ENCODE measurements at regions not wholly inside any gene's neighbourhood (a gene's known extent, or its start where the extent isn't known, plus 50 kb on each side); places are given as distances from the start of the nearest gene placed in this dataset.
"Not testable (repeated sequence)": the region's sequence is repeated elsewhere in the genome, so short reads cannot be mapped to it uniquely, and the experiment has no call there.

- Histone ChIP-seq H3K27ac (no peak overlapping the region), H3K4me3 (no peak overlapping the region)
These were observed 239.2 kb downstream of the ADGRD1 start for GRCh38 chr12:131192951-131193350.

DNA sequence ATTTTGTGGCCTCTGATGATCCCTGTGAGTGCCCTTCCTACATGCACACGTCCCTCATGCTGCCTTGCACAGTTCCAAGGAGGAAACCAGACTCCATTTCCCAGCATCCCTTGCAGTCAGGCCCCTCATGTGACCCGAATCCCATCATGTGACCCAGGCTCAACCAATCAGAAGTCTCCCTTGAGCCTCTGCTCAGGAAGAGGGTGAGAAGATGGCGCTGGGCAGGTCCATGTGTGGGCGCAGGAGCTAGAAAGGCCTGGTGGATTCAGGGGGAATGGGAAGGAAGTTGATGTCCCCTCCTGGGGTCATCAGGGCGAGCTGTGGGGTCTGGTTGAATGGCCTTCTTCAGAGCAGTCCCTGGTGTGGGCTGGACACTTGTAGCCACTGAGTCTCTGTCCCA, 240.5 kb downstream of the ADGRD1 start:
- H3K4me3 ChIP-seq, result no peak overlapping the region
- H3K27ac ChIP-seq, result no peak overlapping the region

DNA sequence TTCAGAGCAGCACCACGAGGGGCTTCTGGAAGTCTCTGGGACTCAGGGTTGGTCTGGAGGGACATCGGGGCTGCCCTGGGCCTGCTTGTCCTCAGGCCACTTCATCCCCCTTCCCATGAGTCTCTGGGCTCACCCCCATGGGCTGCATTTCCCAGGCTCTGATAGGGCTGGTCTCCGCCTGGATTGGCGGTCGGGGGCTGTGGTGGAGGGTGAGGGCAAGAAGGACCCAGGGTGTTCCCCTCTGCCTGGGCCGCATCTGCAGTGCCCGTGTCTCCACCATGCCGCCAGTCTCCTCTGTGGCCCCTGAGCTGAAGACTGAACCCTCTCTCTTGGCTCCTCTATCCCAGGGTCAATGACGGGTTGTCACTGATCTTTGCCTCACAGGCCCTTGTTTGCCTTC, 242.1 kb downstream of the ADGRD1 start:
- Histone ChIP-seq H3K4me3 (no peak overlapping the region), H3K27ac (no peak overlapping the region)

DNA sequence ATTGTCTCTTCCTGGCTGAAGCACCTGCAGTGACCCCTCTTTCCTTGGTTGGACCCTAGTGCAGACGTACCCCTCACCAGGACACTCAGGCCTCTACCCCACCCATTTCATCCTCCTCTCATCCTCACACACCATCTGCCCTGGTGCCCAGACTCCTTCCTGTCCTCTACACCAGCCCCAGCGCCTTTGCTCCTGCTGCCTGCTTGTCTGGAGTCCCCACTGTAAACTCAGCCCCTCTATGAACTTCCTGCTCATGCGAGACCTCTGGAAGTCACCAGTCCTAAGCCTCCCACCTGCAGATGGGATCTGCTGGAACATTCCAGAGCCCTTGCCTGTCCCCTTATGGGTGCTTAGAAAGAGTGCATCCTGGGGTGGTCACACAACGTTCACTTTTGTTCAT, 242.5 kb downstream of the ADGRD1 start:
- Histone ChIP-seq H3K4me3 (no peak overlapping the region), H3K27ac (no peak overlapping the region)

DNA sequence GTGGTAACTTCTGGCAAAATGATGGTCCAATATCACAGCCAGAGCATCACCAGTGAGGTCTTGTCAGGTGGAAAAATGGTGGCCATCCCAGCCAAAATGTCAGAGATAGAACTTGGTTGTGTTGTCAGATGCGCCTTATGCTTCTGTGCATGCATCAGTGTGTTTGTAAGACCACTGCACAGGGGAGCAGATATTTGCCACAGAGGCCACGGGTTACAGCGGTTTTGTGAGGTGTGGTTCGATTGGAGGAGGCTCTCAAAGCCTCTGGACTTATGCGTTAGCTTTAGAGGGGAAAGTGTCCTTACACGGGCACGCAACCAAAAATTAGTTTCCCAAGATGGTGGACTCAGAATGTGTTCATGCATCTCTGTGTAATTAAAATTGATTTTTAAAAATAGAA, 243.8 kb downstream of the ADGRD1 start:
- no peak overlapping the region for H3K27ac ChIP-seq
- no peak overlapping the region for H3K4me3 ChIP-seq

- Histone ChIP-seq H3K27ac (no peak overlapping the region), H3K4me3 (no peak overlapping the region)
These were observed 245.5 kb downstream of the ADGRD1 start for GRCh38 chr12:131199221-131199620.

- not testable (repeated sequence) for H3K27ac ChIP-seq, H3K4me3 ChIP-seq
These were observed 248.2 kb downstream of the ADGRD1 start for GRCh38 chr12:131201912-131202311.

- no peak overlapping the region for H3K4me3 ChIP-seq
- H3K27ac ChIP-seq, result no peak overlapping the region
These were observed 249.1 kb downstream of the ADGRD1 start for GRCh38 chr12:131202592-131203378.

GRCh38 chr12:131203666-131204415, 250.1 kb downstream of the ADGRD1 start:
- no peak overlapping the region for H3K27ac ChIP-seq
- no peak overlapping the region for H3K4me3 ChIP-seq

- Histone ChIP-seq H3K4me3 (no peak overlapping the region), H3K27ac (no peak overlapping the region)
These were observed 250.9 kb downstream of the ADGRD1 start for GRCh38 chr12:131204416-131205274.

GRCh38 chr12:131205275-131205933, 251.7 kb downstream of the ADGRD1 start:
- not testable (repeated sequence) for H3K27ac ChIP-seq, H3K4me3 ChIP-seq

DNA sequence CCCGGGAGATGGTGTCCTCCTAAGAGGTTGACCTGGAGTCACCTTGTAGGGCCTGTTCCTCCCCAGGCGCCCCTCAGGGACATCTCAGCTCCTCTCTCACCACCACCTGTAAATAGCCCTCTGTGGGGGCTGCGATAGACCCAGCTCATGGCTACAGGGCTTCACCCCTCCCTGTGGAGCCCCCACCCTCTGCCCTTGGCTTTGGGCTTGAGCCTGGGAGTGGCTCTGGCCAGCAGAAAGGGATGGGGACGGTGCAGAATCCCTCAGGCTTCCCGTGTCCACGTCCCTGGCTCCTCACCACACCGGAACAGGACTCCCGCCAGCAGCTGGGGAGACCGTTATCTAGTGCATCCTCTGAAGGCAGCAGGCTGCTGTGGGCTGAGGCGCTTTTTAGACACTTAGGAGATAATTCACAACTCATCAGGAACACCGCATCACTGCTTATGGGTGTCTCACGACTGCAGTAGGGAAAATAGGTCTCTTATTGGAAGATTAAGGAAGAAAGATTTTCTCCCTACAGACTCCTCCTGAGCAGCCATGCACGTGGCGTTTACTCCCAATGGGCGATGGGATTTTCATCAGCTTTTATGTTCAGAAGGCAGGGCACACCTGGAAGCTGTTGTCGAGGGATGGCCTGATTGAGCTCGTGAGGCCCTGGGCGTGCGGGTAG, 253.1 kb downstream of the ADGRD1 start:
- not testable (repeated sequence) for H3K4me3 ChIP-seq, H3K27ac ChIP-seq

DNA sequence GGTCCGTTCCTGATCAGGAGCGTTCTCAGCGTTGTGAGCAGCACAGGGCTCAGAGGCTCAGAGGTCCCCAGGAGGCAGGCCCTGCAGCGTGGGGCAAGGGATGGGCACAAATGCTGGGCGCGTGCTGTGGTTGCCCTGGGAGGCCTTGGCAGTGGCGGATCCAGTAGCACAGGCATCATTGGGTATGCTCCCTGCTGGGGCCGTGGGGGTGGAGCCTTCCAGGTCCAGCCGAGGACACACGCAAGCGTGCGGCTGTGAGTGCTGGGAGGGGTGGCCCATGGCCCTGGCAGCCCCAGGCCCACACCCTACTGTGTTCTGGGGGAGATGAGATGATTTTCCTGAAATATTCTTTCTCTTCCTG, 253.6 kb downstream of the ADGRD1 start:
- not testable (repeated sequence) for H3K27ac ChIP-seq, H3K4me3 ChIP-seq

- not testable (repeated sequence) for H3K4me3 ChIP-seq, H3K27ac ChIP-seq
These were observed 254.1 kb downstream of the ADGRD1 start for GRCh38 chr12:131207841-131208240.

DNA sequence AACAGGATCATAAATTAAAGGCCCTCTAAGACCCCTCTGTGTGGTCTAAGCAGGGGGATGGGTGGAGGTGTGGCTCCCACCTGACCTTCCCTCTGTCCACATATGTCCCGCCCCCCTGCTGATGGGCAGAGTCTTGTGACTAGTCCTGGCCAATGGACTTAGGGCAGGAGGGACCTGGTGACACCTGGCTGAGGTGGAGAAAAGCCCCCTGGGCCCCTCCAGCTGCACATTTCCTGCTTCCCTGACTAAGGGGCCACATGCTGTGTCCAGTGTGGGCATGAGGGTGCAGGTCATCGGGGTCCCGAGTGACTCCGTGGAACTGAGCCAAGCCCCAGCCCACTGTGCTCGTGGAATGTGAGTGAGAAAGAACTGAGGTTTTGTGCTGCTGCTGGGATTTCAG, 254.7 kb downstream of the ADGRD1 start:
- Histone ChIP-seq H3K27ac (no peak overlapping the region), H3K4me3 (no peak overlapping the region)

DNA sequence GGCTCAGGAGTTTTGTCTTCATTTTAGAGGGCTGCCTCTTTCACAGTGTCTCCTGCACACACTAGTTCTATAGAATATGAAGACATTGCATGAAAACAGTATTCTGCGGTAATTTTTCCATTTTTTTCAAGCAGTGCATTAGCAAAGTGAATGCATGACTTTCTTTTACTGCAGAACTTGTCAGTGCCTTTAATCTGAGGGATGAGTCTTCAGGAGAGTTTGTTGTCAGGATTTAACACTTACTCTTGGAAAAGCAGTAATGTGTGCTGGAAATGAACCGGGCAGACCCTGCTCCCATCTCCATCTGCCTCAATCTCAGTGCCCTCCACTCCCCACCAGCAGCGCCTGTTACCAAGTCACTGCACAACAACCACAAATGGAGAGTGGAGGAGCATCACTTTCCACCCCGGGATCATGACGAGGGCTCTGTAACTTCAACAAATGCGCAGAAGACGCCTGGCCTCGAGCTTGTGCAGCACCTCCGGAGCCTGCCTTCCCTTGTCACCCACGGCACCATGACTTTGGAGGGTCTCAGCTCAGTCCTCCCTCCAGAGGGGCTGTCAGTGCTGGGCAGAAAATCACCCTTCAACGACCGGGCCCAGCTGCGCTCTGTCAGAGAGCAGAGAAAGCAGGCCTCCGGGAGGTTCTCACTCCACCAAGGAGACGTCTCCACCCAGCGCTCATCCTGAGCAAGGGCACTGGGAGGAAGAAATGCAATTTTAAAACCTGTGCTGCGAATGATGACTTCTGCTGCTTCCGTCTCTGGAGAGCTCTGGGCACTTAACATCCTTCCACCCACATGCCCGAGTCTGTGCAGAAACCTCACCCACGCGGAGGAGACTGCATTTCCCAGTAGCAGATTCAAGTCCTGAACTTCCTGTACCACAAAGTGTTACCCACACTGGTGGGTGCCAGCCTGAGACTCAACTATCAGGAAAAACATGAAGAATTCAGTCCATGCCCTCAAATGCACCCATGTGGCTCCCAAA, 255.7 kb downstream of the ADGRD1 start:
- no peak overlapping the region for H3K4me3 ChIP-seq
- no peak overlapping the region for H3K27ac ChIP-seq

DNA sequence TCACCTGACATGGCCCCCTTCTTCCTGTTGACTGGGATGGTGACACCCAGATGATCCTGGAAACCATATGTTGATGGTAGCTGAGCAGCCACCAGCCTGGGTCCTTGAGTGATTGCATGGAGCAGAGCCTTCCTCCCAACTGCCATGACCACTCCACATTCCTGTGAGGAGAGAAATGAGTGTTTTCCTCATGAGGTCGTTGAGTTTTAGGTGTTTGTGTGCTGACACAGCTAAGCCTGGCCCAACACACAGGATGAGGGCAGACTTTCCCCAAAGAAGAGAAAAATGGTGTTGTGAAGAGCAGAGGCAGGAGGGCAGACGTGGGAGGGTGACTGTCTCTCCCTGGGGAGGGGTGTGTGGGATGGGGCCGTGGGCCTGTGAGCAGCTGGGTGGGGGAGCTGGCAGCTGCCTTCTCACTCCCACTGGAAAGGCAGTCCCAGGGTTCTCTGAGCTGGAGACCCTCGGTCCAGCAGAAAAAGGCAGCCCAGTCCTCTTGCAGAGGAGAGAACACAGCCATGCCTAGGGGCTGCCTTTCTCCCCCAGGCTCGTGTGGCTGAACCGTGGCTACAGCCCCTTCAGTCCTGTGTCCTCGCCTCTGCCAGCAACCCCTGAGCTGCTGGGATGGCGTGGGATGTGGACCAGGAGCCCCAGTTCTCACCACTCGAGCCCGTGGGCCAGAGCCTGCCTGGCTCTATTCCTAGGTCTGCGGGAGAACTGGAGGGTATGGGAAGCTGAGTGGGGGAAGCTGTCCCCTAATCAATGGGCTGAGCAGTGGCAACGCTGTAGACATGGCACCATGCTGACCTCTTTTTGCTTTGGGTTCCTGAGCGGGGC, 257.0 kb downstream of the ADGRD1 start:
- H3K4me3 ChIP-seq, result no peak overlapping the region
- no peak overlapping the region for H3K27ac ChIP-seq

Measured in skin epidermis (tissue), 12 donors.